ENCODE measurements at regions not wholly inside any gene's neighbourhood (a gene's known extent, or its start where the extent isn't known, plus 50 kb on each side); places are given as distances from the start of the nearest gene placed in this dataset.

DNA sequence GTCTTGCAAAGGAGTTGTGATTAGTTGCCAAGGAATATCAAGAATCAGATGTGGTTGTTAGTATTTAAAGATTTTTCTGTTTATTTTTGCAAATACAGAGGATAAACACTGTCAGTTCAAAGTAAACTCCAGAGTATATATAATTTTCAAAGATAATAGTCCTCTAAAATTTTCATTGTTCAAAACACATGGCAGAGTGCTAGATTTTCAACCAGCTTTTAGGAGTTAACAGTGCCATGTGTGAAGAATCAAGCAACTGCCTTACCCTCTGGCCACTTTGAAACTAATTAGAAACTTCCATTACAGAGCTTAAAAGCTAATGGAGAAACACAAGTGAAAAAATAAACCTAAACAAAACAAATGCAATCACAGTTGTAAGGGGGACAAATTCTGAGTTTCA, 1605.6 kb upstream of the ZEB2 start:
- no peak for DNase-seq (ENCODE audit: low spot score)
- in situ Hi-C loops (cut with MboI; ENCODE audit: low pct_unique_long_range_greater_than_20kb, low sequenced_read_pairs, unreplicated experiment): no loop called here
- TF ChIP-seq, protein P1, sequence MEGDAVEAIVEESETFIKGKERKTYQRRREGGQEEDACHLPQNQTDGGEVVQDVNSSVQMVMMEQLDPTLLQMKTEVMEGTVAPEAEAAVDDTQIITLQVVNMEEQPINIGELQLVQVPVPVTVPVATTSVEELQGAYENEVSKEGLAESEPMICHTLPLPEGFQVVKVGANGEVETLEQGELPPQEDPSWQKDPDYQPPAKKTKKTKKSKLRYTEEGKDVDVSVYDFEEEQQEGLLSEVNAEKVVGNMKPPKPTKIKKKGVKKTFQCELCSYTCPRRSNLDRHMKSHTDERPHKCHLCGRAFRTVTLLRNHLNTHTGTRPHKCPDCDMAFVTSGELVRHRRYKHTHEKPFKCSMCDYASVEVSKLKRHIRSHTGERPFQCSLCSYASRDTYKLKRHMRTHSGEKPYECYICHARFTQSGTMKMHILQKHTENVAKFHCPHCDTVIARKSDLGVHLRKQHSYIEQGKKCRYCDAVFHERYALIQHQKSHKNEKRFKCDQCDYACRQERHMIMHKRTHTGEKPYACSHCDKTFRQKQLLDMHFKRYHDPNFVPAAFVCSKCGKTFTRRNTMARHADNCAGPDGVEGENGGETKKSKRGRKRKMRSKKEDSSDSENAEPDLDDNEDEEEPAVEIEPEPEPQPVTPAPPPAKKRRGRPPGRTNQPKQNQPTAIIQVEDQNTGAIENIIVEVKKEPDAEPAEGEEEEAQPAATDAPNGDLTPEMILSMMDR (IDR thresholded peaks at IDR 0.05; ENCODE audit: extremely low read depth, insufficient read depth, missing control alignments): no peak

DNA sequence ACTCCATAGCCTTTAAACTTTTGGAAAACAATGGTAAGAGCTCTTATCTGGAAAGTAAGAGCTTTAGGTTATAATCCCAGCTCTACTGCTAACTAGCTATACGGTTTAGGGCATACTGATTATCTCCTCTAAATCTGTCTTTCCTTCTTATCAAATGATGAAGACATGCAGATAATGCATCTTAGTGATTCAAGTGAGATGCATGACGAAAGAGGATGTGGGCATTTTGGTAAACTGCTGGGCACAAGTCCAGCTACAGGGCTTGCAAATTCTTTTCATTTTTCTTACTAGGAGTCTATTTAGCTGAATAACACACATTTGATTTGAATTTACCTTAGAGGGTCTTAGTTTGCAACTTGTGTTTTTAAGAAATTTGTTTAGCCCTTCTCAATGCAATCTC, 1604.8 kb upstream of the ZEB2 start:
- TF ChIP-seq, protein P1 (IDR thresholded peaks at IDR 0.05; ENCODE audit: extremely low read depth, insufficient read depth, missing control alignments): no peak
- in situ Hi-C loops (cut with MboI; ENCODE audit: low pct_unique_long_range_greater_than_20kb, low sequenced_read_pairs, unreplicated experiment): no loop called here

DNA sequence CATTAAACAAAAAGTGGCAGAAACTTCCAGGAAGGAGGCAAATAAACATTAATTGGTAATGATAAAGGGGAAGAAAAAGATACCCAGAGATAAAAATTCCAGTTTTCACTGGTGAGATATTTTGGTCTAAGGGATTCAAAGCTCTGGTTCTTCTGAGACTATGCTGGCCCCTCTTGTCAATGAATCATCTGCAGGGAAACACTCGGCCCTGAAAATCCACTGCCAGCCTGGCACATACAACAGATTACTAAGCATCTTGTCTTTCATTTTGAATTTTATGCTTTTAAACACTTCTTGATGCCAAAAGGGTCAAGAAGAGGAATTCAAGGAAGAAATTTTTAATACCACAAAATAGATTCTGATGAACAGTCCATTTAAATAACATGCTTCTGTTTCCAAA, 1603.8 kb upstream of the ZEB2 start:
- TF ChIP-seq, protein P1 (IDR thresholded peaks at IDR 0.05; ENCODE audit: extremely low read depth, insufficient read depth, missing control alignments): no peak
- DNase-seq (ENCODE audit: low spot score): no peak
- in situ Hi-C loops (cut with MboI; ENCODE audit: low pct_unique_long_range_greater_than_20kb, low sequenced_read_pairs, unreplicated experiment): no loop called here

More for the DNA sequence above, 1604.8 kb upstream of the ZEB2 start:
- DNase-seq (ENCODE audit: low spot score): no peak

DNA sequence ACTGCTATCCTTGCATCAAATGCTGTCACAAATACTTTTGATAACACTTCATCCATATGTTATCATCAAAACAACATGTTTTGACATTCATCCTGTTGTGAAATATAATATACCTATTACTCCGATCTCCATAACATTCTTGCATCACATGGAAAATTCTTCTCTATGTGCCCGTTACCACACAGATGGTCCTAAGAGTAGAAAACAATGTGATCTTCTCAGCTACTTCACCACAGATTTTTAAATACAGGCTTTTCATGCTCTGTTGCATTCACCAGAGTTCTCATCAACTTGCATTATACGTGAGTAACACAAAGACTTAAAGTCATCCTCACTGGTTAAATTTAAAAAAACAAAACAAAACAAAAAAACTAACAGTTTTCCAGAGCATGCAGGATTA, 1603.3 kb upstream of the ZEB2 start:
- in situ Hi-C loops (cut with MboI; ENCODE audit: low pct_unique_long_range_greater_than_20kb, low sequenced_read_pairs, unreplicated experiment): no loop called here
- TF ChIP-seq, protein P1 (IDR thresholded peaks at IDR 0.05; ENCODE audit: extremely low read depth, insufficient read depth, missing control alignments): no peak
- DNase-seq (ENCODE audit: low spot score): no peak

DNA sequence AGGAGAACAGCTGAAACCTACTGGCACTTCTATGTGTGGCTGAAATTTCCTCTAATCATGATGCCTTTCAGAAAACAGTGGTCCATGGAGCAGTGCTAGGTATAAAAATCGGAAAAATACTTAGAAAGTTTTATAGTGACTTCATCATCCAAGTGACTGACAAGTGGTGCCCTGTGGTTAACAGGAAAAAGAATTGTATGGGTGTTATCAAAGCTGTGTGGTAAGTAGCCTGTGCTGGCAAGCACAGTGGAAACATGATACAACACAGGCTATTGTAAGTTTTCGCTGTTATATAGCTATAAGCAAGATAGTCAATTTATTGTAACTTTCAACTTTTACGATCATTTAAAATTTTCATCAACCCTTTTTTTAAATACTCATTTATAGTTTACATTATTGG, 1599.7 kb upstream of the ZEB2 start:
- TF ChIP-seq, protein P1 (IDR thresholded peaks at IDR 0.05; ENCODE audit: extremely low read depth, insufficient read depth, missing control alignments): no peak
- no peak for DNase-seq (ENCODE audit: low spot score)
- in situ Hi-C loops (cut with MboI; ENCODE audit: low pct_unique_long_range_greater_than_20kb, low sequenced_read_pairs, unreplicated experiment): no loop called here

DNA sequence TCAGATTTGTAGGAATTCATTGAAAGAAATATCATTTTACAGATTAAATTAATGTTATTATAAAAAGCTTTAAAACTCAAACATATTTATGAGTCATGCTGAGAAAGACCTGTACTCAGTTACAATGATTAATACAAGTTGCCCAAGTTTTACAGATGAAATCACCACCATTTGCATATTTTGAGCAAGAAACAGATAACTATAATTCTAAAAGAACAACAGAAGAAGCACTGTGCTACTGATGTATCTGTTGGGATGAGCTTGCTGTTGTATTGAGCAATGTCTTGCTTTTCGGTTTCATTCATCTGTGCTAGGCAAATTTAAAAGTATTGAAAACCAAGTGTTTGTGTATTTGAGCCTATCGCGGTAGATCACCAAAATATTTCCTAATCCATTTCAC, 1589.1 kb upstream of the ZEB2 start:
- TF ChIP-seq, protein P1 (IDR thresholded peaks at IDR 0.05; ENCODE audit: extremely low read depth, insufficient read depth, missing control alignments): no peak
- in situ Hi-C loops (cut with MboI; ENCODE audit: low pct_unique_long_range_greater_than_20kb, low sequenced_read_pairs, unreplicated experiment): no loop called here
- no peak for DNase-seq (ENCODE audit: low spot score)

DNA sequence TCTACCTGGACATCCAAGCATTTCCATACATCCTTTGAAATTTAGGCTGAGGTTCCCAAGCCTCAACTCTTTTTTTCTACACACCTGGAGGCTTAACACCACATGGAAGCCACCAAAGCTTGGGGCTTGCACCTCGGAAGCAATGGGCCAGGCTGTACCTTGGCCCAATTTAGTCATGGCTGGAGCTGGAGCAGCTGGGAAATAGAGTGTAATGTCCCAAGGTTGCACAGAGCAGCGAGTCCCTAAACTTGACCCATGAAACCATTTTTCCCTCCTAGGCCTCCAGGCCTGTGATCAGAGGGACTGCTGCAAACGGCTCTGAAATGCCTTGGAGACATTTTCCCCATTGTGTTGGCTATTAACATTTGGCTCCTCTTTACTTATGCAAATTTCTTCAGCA, 1574.3 kb upstream of the ZEB2 start:
- TF ChIP-seq, protein P1 (IDR thresholded peaks at IDR 0.05; ENCODE audit: extremely low read depth, insufficient read depth, missing control alignments): no peak
- in situ Hi-C loops (cut with MboI; ENCODE audit: low pct_unique_long_range_greater_than_20kb, low sequenced_read_pairs, unreplicated experiment): no loop called here
- DNase-seq (ENCODE audit: low spot score): no peak

All from GM13977 (cell line).